HG02763 (cell line): ENCODE measurements at regions not wholly inside any gene's neighbourhood (a gene's known extent, or its start where the extent isn't known, plus 50 kb on each side); places are given as distances from the start of the nearest gene placed in this dataset.

ENCODE experiments used
- ATAC-seq: cut with Tn5 transposase; IDR thresholded peaks from one replicate; pipeline ENCODE4 v1.9.1; 2021; ENCODE audit warnings: mild to moderate bottlenecking, moderate library complexity; ENCODE audit not compliant: unreplicated experiment

- ATAC-seq: no peak
Observed at GRCh38 chr9:129321286-129322021, 143.4 kb upstream of the IER5L start.

GRCh38 chr9:129320575-129321285 lies 142.7 kb upstream of the IER5L start:
- no peak for ATAC-seq

GRCh38 chr9:129319938-129320481 lies 141.9 kb upstream of the IER5L start:
- no peak for ATAC-seq

GRCh38 chr9:129319076-129319937 lies 141.2 kb upstream of the IER5L start:
- ATAC-seq: no peak

- no peak for ATAC-seq
Observed at GRCh38 chr9:129318121-129319075, 140.3 kb upstream of the IER5L start.

- ATAC-seq: no peak
Observed at GRCh38 chr9:129317179-129318011, 139.3 kb upstream of the IER5L start.

GRCh38 chr9:129316281-129317030 lies 138.4 kb upstream of the IER5L start:
- no peak for ATAC-seq

GRCh38 chr9:129313331-129313955 lies 135.4 kb upstream of the IER5L start:
- no peak for ATAC-seq

- no peak for ATAC-seq
Observed at GRCh38 chr9:129312251-129313122, 134.4 kb upstream of the IER5L start.

- no peak for ATAC-seq
Observed at GRCh38 chr9:129311643-129312042, 133.6 kb upstream of the IER5L start.

GRCh38 chr9:129310666-129311350 lies 132.7 kb upstream of the IER5L start:
- ATAC-seq: no peak

- no peak for ATAC-seq
Observed at GRCh38 chr9:129309906-129310305, 131.8 kb upstream of the IER5L start.

- no peak for ATAC-seq
Observed at GRCh38 chr9:129309041-129309430, 131.0 kb upstream of the IER5L start.

- ATAC-seq: no peak
Observed at GRCh38 chr9:129307227-129307970, 129.3 kb upstream of the IER5L start.

GRCh38 chr9:129306318-129306973 lies 128.4 kb upstream of the IER5L start:
- no peak for ATAC-seq
